Activated CD8-positive, alpha-beta T cell treated with anti-CD3 and anti-CD28 coated beads for 36 hours (primary cell): ENCODE measurements at regions not wholly inside any gene's neighbourhood (a gene's known extent, or its start where the extent isn't known, plus 50 kb on each side); places are given as distances from the start of the nearest gene placed in this dataset.

Source experiments
- ATAC-seq: fragments of 200-7000 bp; cut with Tn5 transposase; one replicate; pipeline ENCODE4 v1.10.0; 2021; ENCODE audit warnings: mild to moderate bottlenecking, moderate library complexity
- CTCF ChIA-PET: fragments of 350-600 bp; sonication (Branson Sonifier 250); formaldehyde crosslinking; loops from one replicate; lab custom pipeline; 2021; ENCODE audit warnings: antibody characterized with exemption; lab: Charles Lee
- POLR2A ChIA-PET: fragments of 350-600 bp; sonication (Branson Sonifier 250); formaldehyde crosslinking; loops from one replicate; lab custom pipeline; 2021; ENCODE audit warnings: antibody characterized with exemption; lab: Charles Lee
- DNase-seq: peaks from one replicate; pipeline ENCODE4 v3.0.0-alpha.2; 2020
- H3K27ac Mint-ChIP-seq: one replicate; pipeline ENCODE4 v1.8.0; 2021; ENCODE audit warnings: mild to moderate bottlenecking, mixed read lengths
- H3K27me3 Mint-ChIP-seq: one replicate; pipeline ENCODE4 v1.8.0; 2021; ENCODE audit warnings: mixed read lengths
- H3K36me3 Mint-ChIP-seq: one replicate; pipeline ENCODE4 v1.8.0; 2021; ENCODE audit warnings: low read depth, mixed read lengths
- H3K4me1 Mint-ChIP-seq: one replicate; pipeline ENCODE4 v1.8.0; 2021; ENCODE audit warnings: low read depth, mixed read lengths
- H3K4me3 Mint-ChIP-seq: one replicate; pipeline ENCODE4 v1.8.0; 2021; ENCODE audit warnings: mild to moderate bottlenecking, moderate library complexity, mixed read lengths
- H3K9me3 Mint-ChIP-seq: one replicate; pipeline ENCODE4 v1.8.0; 2021; ENCODE audit warnings: mixed read lengths
- intact Hi-C: fragments of 100-400 bp; cut with micrococcal nuclease; formaldehyde crosslinking; loops from one replicate; pipeline ENCODE4 v1.10.0; 2022
- TF ChIP-seq, protein P1 (sequence below): fragments of 200-600 bp; IDR thresholded peaks from one replicate; pipeline ENCODE4 v1.8.0; 2022; ENCODE audit warnings: antibody characterized with exemption, mild to moderate bottlenecking

DNA sequence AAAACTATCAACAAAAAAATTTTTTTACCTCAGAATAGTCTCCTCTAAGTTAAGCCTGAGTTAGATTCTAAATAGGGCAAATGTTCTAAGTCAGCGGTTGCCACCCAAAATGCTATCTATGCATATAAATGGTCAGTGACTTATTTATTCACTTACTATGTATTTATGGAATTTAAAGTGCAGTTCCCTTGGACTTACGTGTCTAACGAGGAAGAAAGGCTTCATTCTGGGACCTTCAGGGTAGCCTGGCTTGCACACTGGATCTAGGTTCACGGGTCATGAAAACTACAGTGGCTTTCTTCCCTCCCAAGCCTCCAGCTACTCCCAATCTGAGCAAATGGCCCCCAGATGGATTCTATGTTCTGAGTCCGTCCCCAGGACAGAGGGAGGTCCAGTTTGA lies 77.1 kb downstream of the ARF6 start:
- no peak for DNase-seq
- H3K9me3 Mint-ChIP-seq = no peaks in the 10 kb centered on the region
- intact Hi-C loops = loop anchor here (2.0 kb wide), 1 partner anchor 71 kb away; no protein-coding TSS in a partner anchor
- CTCF ChIA-PET = interaction anchor here (0.7 to 5.0 kb wide), 10 partner anchors 8 to 134 kb away, joined by 3 to 37 read pairs (median 5); no protein-coding TSS in a partner anchor
- peak overlapping the region; percentile 94 for H3K27ac Mint-ChIP-seq
- no peaks in the 10 kb centered on the region for H3K36me3 Mint-ChIP-seq
- H3K27me3 Mint-ChIP-seq = no peaks in the 10 kb centered on the region
- no peak overlapping the region for H3K4me3 Mint-ChIP-seq
- TF ChIP-seq, protein P1, sequence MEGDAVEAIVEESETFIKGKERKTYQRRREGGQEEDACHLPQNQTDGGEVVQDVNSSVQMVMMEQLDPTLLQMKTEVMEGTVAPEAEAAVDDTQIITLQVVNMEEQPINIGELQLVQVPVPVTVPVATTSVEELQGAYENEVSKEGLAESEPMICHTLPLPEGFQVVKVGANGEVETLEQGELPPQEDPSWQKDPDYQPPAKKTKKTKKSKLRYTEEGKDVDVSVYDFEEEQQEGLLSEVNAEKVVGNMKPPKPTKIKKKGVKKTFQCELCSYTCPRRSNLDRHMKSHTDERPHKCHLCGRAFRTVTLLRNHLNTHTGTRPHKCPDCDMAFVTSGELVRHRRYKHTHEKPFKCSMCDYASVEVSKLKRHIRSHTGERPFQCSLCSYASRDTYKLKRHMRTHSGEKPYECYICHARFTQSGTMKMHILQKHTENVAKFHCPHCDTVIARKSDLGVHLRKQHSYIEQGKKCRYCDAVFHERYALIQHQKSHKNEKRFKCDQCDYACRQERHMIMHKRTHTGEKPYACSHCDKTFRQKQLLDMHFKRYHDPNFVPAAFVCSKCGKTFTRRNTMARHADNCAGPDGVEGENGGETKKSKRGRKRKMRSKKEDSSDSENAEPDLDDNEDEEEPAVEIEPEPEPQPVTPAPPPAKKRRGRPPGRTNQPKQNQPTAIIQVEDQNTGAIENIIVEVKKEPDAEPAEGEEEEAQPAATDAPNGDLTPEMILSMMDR = no peak
- POLR2A ChIA-PET = interaction anchor here (0.6 to 7.8 kb wide), 9 partner anchors 12 to 101 kb away, joined by 3 to 135 read pairs (median 24); partner anchors contain the start of gene ARF6
- peaks cover 42% of the 10 kb centered on the region for H3K4me1 Mint-ChIP-seq
- no peak for ATAC-seq

DNA sequence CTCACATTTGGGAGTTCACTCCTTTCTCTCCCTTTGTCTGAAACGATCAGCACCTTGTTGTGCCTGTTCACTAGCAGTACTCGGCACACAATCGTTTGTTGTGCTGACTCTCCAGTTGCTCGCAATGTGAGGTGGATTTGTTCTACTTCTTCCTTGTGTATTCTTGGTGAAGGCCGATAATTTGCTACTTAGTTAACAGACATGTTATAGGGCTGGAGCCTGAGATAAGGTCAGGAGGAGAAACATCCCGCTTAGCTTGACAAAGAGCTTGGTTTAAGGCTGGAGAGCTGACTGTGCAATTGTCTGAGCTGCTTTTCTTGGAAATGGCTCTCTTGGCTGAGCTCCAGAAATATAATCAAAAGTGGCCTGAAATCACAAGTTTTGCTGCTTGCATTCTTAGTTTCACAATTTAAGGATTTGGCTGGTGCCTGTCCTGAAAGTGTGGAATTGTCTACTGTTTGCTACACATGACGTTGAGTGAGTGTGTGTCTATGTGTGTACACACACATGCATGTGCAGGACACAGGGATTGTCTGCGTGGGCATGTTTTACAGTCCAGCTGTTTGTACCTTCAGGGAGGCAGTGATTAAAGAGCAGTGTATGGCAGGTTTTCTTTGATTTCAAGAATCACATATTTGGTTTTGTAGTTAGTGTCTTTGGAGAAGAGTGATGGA lies 77.7 kb downstream of the ARF6 start:
- POLR2A ChIA-PET = interaction anchor here (0.6 to 7.8 kb wide), 25 partner anchors 9 to 117 kb away, joined by 3 to 135 read pairs (median 5); partner anchors contain the start of gene ARF6
- CTCF ChIA-PET = interaction anchor here (0.7 to 5.0 kb wide), 14 partner anchors 9 to 134 kb away, joined by 3 to 37 read pairs (median 4); partner anchors contain the start of gene NEMF
- H3K4me3 Mint-ChIP-seq = peak overlapping the region; percentile 69
- no peaks in the 10 kb centered on the region for H3K27me3 Mint-ChIP-seq
- no peaks in the 10 kb centered on the region for H3K9me3 Mint-ChIP-seq
- no peaks in the 10 kb centered on the region for H3K36me3 Mint-ChIP-seq
- intact Hi-C loops = loop anchor here (2.0 kb wide), 1 partner anchor 72 kb away; no protein-coding TSS in a partner anchor
- TF ChIP-seq, protein P1 = no peak
- peaks cover 48% of the 10 kb centered on the region for H3K4me1 Mint-ChIP-seq
- peak overlapping the region; percentile 94 for H3K27ac Mint-ChIP-seq
- peak; percentile 28 for DNase-seq
- peak; percentile 12 for ATAC-seq

DNA sequence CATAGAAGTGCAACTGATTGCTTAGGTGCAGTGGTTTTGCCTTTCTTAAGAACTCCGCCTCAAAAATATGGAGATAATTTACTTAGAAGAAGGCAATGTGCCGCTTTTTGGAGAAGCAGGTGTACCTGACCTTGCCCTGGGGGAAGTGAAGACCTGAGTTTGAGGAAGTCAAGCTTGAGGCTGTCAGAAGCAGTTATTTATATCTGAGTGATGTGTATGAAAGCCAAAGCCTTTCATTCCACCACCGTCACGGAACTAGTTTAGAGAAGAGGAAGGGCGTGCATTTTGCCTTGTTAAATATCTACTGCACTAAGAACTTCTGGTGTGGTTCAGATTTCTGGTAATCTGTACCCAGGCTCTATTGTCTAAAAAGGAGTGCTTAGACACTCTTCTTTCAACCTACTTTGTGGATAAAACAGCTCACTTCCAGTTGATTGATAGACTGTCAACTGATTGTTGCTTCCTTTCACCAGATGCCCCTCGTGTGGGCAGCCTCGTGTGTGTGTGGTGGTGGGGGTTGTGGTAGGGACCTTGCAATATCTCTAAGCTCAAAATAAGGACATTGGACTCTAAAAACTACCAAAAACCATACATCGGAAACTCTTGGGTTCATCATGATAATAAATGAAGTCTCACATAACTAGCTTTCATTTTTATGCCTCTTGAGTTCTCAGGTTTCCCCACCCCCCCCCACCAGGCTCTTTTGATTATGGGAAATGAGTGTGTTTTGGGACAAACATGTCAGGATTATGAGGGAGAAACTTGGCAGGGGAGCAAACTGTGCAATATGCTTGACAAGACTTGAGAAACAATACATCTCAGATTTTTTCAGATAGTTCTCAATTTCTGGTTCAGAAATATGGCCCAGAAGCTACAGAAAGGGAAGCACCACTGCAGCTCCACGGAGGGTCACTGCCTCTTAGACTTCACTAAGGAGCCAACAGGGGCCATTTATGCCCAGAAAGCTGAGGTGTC lies 78.6 kb downstream of the ARF6 start:
- Mint-ChIP-seq H3K4me3 (peak overlapping the region; percentile 69), H3K27me3 (no peaks in the 10 kb centered on the region), H3K4me1 (peaks cover 56% of the 10 kb centered on the region), H3K27ac (peak overlapping the region; percentile 94), H3K36me3 (no peaks in the 10 kb centered on the region), H3K9me3 (no peaks in the 10 kb centered on the region)
- ChIA-PET CTCF (interaction anchor here (0.8 to 5.0 kb wide), 15 partner anchors 9 to 133 kb away, joined by 3 to 37 read pairs (median 5); partner anchors contain the start of gene NEMF), POLR2A (interaction anchor here (0.8 to 7.8 kb wide), 31 partner anchors 8 to 116 kb away, joined by 3 to 135 read pairs (median 5); partner anchors contain the start of gene ARF6)
- intact Hi-C loops = loop anchor here (1.0 to 2.0 kb wide), 2 partner anchors 29 to 73 kb away; no protein-coding TSS in a partner anchor
- ATAC-seq (peak; percentile 75), DNase-seq (peak; percentile 90)
- TF ChIP-seq, protein P1 = no peak

DNA sequence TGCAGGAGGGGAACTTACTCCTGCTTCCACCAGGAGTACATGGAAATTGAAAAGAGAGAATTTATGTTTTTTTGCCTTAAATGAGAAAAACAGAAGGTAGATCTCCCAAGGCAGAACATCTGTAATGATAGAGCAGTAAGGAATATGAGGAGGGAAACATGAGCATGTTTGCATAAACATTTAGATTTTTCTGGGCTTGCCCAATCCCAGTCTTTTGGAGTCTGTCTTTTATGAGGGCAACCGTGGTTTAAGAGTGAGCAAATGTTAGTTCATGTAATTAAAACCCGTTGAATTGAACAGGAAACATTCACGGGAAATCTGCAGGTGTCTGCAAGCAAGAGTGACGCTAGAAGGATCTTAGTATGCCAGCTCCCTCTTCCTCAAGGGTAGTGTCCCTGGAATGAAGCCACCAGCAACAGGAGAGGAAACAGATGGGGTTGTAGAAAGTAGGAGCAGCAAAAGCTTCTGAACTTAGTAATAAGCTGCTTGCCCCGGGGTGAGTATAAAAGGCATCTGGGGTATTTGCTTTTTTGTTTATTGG lies 79.3 kb downstream of the ARF6 start:
- Mint-ChIP-seq H3K4me1 (peaks cover 64% of the 10 kb centered on the region), H3K9me3 (no peaks in the 10 kb centered on the region), H3K4me3 (peak overlapping the region; percentile 69), H3K27ac (peak overlapping the region; percentile 94), H3K36me3 (no peaks in the 10 kb centered on the region), H3K27me3 (no peaks in the 10 kb centered on the region)
- TF ChIP-seq, protein P1 = no peak
- POLR2A ChIA-PET = interaction anchor here (0.7 to 7.8 kb wide), 27 partner anchors 8 to 115 kb away, joined by 3 to 135 read pairs (median 5); partner anchors contain the start of gene ARF6
- CTCF ChIA-PET = interaction anchor here (0.9 to 5.0 kb wide), 13 partner anchors 8 to 132 kb away, joined by 3 to 37 read pairs (median 4); partner anchors contain the start of gene NEMF
- ATAC-seq (no peak), DNase-seq (no peak)
- intact Hi-C loops = loop anchor here (1.0 kb wide), 1 partner anchor 28 kb away; no protein-coding TSS in a partner anchor
